ENCODE measurements at regions not wholly inside any gene's neighbourhood (a gene's known extent, or its start where the extent isn't known, plus 50 kb on each side); places are given as distances from the start of the nearest gene placed in this dataset.

DNA sequence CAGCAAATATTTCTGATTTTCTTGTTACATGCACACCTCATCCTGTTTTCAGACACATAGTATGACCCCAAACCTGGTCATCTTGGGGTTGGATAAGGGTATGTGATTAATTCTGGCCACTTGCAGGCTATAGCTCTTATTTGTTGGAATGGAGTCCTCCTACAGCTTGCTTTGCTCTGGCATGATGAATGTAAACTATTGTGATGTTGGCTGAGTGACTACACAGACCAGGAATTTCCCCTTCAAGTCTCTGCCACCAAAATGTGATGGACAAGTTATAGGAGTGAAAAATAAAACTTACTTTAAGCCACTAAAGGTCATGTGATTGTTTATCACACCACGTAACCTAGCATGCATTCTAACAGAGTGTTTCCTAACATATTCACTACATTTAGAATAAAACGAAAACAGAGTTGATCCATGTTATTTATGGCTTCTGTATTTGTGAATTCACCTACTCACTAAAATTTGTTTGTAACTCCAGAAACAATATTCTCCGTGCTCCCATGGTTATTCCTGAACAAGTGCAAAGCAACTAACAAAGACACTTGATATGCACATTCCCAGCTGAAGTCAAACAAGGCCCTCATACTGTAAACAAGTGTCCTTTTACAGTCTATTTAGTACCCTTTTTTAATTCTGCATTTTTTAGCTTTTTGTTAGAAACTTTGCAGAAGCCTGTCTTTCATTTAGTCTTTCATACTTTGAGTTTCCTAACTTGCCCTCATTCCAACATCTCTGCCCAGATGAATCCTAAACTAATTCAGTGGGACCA is 599.2 kb upstream of the PCDH15 start:
- Histone ChIP-seq H3K36me3 (ENCODE audit: control insufficient read depth in 2 of 2, insufficient read depth in 2 of 2, low read length in 1 of 2) (no peaks in the 10 kb centered on the region), H3K4me1 (ENCODE audit: control insufficient read depth in 2 of 2, insufficient read depth in 2 of 2, low read length in 1 of 2) (no peaks in the 10 kb centered on the region), H3K27me3 (ENCODE audit: control insufficient read depth in 1 of 2, insufficient read depth in 2 of 2, low read length in 2 of 2) (no peaks in the 10 kb centered on the region), H3K27ac (ENCODE audit: low read depth in 2 of 2, low read length in 1 of 2) (no peak overlapping the region), H3K9me3 (ENCODE audit: control insufficient read depth in 2 of 2, insufficient read depth in 1 of 2, low read depth in 1 of 2, low read length in 1 of 2) (no peaks in the 10 kb centered on the region), H3K4me3 (ENCODE audit: low read depth in 1 of 2, low read length in 2 of 2) (no peak overlapping the region)
- 51 to 61% methylated on average over 3 of the region's 3 CpGs for WGBS, 2 donors

DNA sequence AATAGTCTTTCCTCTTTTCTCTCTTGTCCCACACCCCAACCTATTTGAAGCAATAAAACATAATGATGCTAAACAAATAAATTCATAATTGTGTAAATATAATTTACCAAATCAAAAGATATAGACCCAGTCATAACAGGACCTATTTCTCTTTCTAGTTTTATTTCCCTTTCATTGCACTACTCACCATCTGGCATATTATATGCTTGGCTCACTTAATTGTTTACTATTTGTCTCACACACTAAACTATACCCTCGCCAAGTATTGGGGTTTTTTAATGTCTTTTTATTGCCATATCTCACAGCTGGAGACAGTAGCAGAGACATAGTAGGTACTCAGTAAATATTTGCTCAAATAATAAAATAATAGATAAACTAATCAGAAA is 597.5 kb upstream of the PCDH15 start:
- H3K4me3 ChIP-seq (ENCODE audit: low read depth in 1 of 2, low read length in 2 of 2): no peak overlapping the region
- no peaks in the 10 kb centered on the region for H3K36me3 ChIP-seq (ENCODE audit: control insufficient read depth in 2 of 2, insufficient read depth in 2 of 2, low read length in 1 of 2)
- H3K27ac ChIP-seq (ENCODE audit: low read depth in 2 of 2, low read length in 1 of 2): no peak overlapping the region
- no peaks in the 10 kb centered on the region for H3K27me3 ChIP-seq (ENCODE audit: control insufficient read depth in 1 of 2, insufficient read depth in 2 of 2, low read length in 2 of 2)
- no peaks in the 10 kb centered on the region for H3K9me3 ChIP-seq (ENCODE audit: control insufficient read depth in 2 of 2, insufficient read depth in 1 of 2, low read depth in 1 of 2, low read length in 1 of 2)
- no peaks in the 10 kb centered on the region for H3K4me1 ChIP-seq (ENCODE audit: control insufficient read depth in 2 of 2, insufficient read depth in 2 of 2, low read length in 1 of 2)
- 41 to 42% methylated on average over 1 of the region's 1 CpG for WGBS, 2 donors

DNA sequence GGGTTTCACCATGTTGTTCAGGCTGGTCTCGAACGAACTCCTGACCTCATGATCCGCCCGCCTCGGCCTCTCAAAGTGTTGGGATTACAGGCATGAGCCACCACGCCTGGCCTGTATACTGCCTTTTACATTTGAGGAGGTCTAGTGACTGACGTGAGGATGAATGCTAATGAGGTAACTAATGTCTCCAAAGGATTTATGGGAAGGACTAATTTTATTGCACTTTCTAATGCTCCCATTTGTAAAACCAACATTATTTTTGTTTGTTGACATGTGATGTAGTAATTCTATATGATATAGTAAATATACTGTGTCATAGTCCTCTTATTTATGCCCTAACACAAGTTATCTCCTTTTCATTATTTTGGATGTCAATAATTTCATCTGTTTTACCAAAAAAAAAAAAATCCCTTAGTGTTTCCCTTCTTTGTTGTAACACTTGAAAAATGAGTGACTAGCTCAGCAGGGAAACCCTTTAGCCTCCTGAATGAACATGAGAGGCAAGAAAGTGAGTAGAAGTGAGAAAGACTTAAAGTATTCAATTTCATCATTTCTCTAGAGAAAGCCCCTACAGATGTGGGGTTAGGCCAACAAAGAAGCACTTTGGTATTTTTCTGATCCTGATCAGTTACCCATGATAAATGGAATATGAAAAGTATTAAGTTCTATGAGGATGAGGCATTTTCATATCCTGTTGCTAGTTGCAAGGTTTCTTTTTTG is 596.9 kb upstream of the PCDH15 start:
- no peaks in the 10 kb centered on the region for H3K4me1 ChIP-seq (ENCODE audit: control insufficient read depth in 2 of 2, insufficient read depth in 2 of 2, low read length in 1 of 2)
- H3K27ac ChIP-seq (ENCODE audit: low read depth in 2 of 2, low read length in 1 of 2): no peak overlapping the region
- H3K27me3 ChIP-seq (ENCODE audit: control insufficient read depth in 1 of 2, insufficient read depth in 2 of 2, low read length in 2 of 2): no peaks in the 10 kb centered on the region
- no peaks in the 10 kb centered on the region for H3K36me3 ChIP-seq (ENCODE audit: control insufficient read depth in 2 of 2, insufficient read depth in 2 of 2, low read length in 1 of 2)
- H3K9me3 ChIP-seq (ENCODE audit: control insufficient read depth in 2 of 2, insufficient read depth in 1 of 2, low read depth in 1 of 2, low read length in 1 of 2): no peaks in the 10 kb centered on the region
- 87% methylated on average over 7 of the region's 7 CpGs for whole genome bisulfite sequencing, 2 donors
- no peak overlapping the region for H3K4me3 ChIP-seq (ENCODE audit: low read depth in 1 of 2, low read length in 2 of 2)

DNA sequence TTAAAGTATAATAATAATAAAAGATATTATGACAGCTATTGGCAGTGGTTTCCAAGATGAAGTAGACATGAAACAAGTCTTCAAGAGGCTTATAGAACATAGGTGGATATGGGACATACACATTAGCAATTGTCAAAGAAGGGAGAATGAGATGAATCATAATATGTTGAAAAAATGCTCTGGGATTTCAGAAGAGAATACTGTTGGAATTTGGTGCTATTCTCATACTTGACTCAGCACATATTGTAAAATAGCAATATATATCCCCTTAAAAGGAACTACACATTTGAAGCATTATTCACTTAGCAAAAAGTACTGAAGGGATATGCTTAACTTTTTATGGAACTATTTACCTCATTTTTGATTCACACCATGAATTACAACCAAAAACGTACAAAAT is 577.2 kb upstream of the PCDH15 start:
- 29 to 47% methylated on average over 1 of the region's 1 CpG for WGBS, 2 donors
- H3K9me3 ChIP-seq (ENCODE audit: control insufficient read depth in 2 of 2, insufficient read depth in 1 of 2, low read depth in 1 of 2, low read length in 1 of 2): no peaks in the 10 kb centered on the region
- no peaks in the 10 kb centered on the region for H3K36me3 ChIP-seq (ENCODE audit: control insufficient read depth in 2 of 2, insufficient read depth in 2 of 2, low read length in 1 of 2)
- H3K4me3 ChIP-seq (ENCODE audit: low read depth in 1 of 2, low read length in 2 of 2): no peak overlapping the region
- H3K27ac ChIP-seq (ENCODE audit: low read depth in 2 of 2, low read length in 1 of 2): no peak overlapping the region
- H3K27me3 ChIP-seq (ENCODE audit: control insufficient read depth in 1 of 2, insufficient read depth in 2 of 2, low read length in 2 of 2): no peaks in the 10 kb centered on the region
- no peaks in the 10 kb centered on the region for H3K4me1 ChIP-seq (ENCODE audit: control insufficient read depth in 2 of 2, insufficient read depth in 2 of 2, low read length in 1 of 2)

DNA sequence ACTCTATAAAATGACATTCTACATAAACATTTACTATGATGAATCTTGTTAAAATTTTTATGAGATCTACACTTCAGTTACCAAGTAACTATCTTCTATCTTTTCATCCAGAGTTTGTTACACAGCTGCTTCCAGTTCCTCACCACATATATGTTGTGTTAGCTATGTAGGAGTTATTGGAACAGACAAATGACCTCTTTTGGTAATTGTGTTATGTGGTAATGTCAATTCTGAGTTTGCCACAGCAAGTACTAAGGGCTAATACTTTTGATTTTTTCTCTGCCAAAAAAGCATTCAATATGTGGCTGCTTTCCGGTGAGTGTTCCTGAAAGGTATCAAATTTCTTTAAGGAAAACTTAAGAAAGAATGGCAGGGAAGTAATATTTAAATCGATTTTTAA is 573.9 kb upstream of the PCDH15 start:
- H3K27me3 ChIP-seq (ENCODE audit: control insufficient read depth in 1 of 2, insufficient read depth in 2 of 2, low read length in 2 of 2): no peaks in the 10 kb centered on the region
- no peak overlapping the region for H3K27ac ChIP-seq (ENCODE audit: low read depth in 2 of 2, low read length in 1 of 2)
- H3K4me1 ChIP-seq (ENCODE audit: control insufficient read depth in 2 of 2, insufficient read depth in 2 of 2, low read length in 1 of 2): no peaks in the 10 kb centered on the region
- H3K9me3 ChIP-seq (ENCODE audit: control insufficient read depth in 2 of 2, insufficient read depth in 1 of 2, low read depth in 1 of 2, low read length in 1 of 2): no peaks in the 10 kb centered on the region
- WGBS, 2 donors: 33 to 34% methylated on average over 2 of the region's 2 CpGs
- no peaks in the 10 kb centered on the region for H3K36me3 ChIP-seq (ENCODE audit: control insufficient read depth in 2 of 2, insufficient read depth in 2 of 2, low read length in 1 of 2)
- H3K4me3 ChIP-seq (ENCODE audit: low read depth in 1 of 2, low read length in 2 of 2): no peak overlapping the region

DNA sequence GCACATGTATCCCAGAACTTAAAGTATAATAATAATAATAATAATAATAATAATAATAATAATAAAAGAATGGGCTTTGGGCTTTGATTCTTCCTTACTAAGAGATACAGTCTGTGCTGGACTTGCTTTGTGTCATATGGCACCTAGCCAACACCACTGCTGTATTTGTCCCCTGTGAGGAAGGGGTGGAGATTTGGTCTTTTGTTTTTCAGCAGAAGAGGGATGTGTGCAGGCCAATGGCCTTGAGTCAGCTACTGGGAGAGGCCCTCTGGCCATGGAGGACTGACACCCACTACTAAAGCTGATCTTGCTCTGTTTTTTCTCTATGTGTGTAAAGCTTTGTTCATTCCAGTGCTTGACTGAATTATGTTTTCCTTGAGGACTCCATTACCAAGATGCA is 573.0 kb upstream of the PCDH15 start:
- H3K4me1 ChIP-seq (ENCODE audit: control insufficient read depth in 2 of 2, insufficient read depth in 2 of 2, low read length in 1 of 2): no peaks in the 10 kb centered on the region
- no peaks in the 10 kb centered on the region for H3K27me3 ChIP-seq (ENCODE audit: control insufficient read depth in 1 of 2, insufficient read depth in 2 of 2, low read length in 2 of 2)
- no peak overlapping the region for H3K4me3 ChIP-seq (ENCODE audit: low read depth in 1 of 2, low read length in 2 of 2)
- no peak overlapping the region for H3K27ac ChIP-seq (ENCODE audit: low read depth in 2 of 2, low read length in 1 of 2)
- H3K9me3 ChIP-seq (ENCODE audit: control insufficient read depth in 2 of 2, insufficient read depth in 1 of 2, low read depth in 1 of 2, low read length in 1 of 2): no peaks in the 10 kb centered on the region
- H3K36me3 ChIP-seq (ENCODE audit: control insufficient read depth in 2 of 2, insufficient read depth in 2 of 2, low read length in 1 of 2): no peaks in the 10 kb centered on the region

DNA sequence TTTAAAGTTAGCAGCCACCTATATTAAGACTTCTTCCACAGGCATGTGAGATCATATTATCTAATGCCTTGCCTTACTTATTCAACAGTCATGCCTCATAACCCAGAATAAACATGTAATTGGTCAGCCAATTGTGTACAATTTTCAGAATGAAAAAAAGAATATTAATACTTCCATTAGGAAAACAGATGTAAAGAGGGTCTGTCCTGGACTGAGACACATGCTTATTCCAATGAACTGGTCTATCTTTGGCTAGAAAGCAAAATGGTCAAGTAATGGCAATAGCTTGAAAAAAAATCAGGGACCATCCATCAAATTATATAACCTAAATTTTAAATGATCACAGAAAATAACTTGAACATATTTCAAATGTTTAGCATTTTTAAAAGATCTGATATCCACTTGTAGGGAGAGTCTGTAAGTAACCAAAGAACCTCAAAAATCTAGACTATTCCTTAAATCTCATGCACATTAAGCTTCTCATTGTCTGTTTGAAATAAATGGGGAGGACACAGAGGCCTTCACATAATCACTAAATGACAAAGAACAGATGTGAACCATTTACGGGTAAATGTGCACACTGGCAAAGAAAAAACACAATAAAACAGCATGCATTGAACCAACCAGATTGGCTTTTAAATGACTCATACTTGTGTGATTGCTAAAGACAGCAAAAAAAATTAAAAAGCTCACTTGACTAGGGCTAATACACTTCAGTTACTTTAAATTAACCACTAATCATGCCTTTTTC is 568.8 kb upstream of the PCDH15 start:
- 26 to 57% methylated on average over 1 of the region's 1 CpG for WGBS, 2 donors

DNA sequence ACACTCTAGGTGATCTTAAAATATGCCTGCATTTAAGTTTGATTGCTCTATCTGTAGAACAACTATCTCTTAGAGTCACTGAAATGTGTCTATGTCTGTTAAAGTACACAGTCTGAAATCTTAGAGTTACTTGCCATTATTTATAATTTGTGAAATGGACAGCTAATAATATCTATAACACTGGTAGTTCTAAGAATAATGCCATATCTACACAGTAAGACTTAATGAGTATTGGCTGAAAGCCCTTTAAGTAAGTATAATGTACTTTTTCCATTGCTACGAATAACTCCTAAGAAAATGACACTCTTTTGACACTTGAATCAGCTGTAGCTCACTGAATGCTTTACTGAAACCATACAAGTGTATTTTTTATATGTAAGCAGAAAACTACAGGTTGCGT is 567.4 kb upstream of the PCDH15 start:
- Histone ChIP-seq H3K36me3 (ENCODE audit: control insufficient read depth in 2 of 2, insufficient read depth in 2 of 2, low read length in 1 of 2) (no peaks in the 10 kb centered on the region), H3K4me3 (ENCODE audit: low read depth in 1 of 2, low read length in 2 of 2) (no peak overlapping the region)
- 67 to 69% methylated on average over 2 of the region's 2 CpGs for WGBS, 2 donors

More for the DNA sequence above, 568.8 kb upstream of the PCDH15 start:
- Histone ChIP-seq H3K27ac (ENCODE audit: low read depth in 2 of 2, low read length in 1 of 2) (no peak overlapping the region), H3K4me3 (ENCODE audit: low read depth in 1 of 2, low read length in 2 of 2) (no peak overlapping the region), H3K4me1 (ENCODE audit: control insufficient read depth in 2 of 2, insufficient read depth in 2 of 2, low read length in 1 of 2) (no peaks in the 10 kb centered on the region), H3K27me3 (ENCODE audit: control insufficient read depth in 1 of 2, insufficient read depth in 2 of 2, low read length in 2 of 2) (no peaks in the 10 kb centered on the region), H3K9me3 (ENCODE audit: control insufficient read depth in 2 of 2, insufficient read depth in 1 of 2, low read depth in 1 of 2, low read length in 1 of 2) (no peaks in the 10 kb centered on the region), H3K36me3 (ENCODE audit: control insufficient read depth in 2 of 2, insufficient read depth in 2 of 2, low read length in 1 of 2) (no peaks in the 10 kb centered on the region)

DNA sequence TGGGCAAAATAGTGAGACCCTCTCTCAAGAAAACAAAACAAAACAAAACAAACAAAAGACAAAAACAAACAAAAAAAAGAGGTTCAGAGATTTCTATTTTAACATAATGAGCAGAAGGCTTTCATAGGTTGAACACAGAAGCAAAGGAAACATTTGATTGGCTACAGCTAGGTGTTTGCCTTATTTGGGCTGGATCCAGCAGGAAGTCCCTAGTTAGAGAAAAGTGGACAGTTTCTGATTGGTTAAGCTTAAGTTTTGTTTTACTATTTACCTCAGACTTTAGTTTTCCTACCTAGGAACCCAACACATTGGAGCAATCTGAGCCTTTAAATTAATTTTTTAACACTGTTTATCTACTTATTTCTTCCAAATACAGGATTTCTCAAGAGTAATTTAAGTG is 566.5 kb upstream of the PCDH15 start:
- no peaks in the 10 kb centered on the region for H3K4me1 ChIP-seq (ENCODE audit: control insufficient read depth in 2 of 2, insufficient read depth in 2 of 2, low read length in 1 of 2)
- H3K27ac ChIP-seq (ENCODE audit: low read depth in 2 of 2, low read length in 1 of 2): no peak overlapping the region
- no peaks in the 10 kb centered on the region for H3K27me3 ChIP-seq (ENCODE audit: control insufficient read depth in 1 of 2, insufficient read depth in 2 of 2, low read length in 2 of 2)
- no peak overlapping the region for H3K4me3 ChIP-seq (ENCODE audit: low read depth in 1 of 2, low read length in 2 of 2)
- no peaks in the 10 kb centered on the region for H3K9me3 ChIP-seq (ENCODE audit: control insufficient read depth in 2 of 2, insufficient read depth in 1 of 2, low read depth in 1 of 2, low read length in 1 of 2)
- H3K36me3 ChIP-seq (ENCODE audit: control insufficient read depth in 2 of 2, insufficient read depth in 2 of 2, low read length in 1 of 2): no peaks in the 10 kb centered on the region

More for the DNA sequence above, 567.4 kb upstream of the PCDH15 start:
- Histone ChIP-seq H3K4me1 (ENCODE audit: control insufficient read depth in 2 of 2, insufficient read depth in 2 of 2, low read length in 1 of 2) (no peaks in the 10 kb centered on the region), H3K9me3 (ENCODE audit: control insufficient read depth in 2 of 2, insufficient read depth in 1 of 2, low read depth in 1 of 2, low read length in 1 of 2) (no peaks in the 10 kb centered on the region), H3K27ac (ENCODE audit: low read depth in 2 of 2, low read length in 1 of 2) (no peak overlapping the region), H3K27me3 (ENCODE audit: control insufficient read depth in 1 of 2, insufficient read depth in 2 of 2, low read length in 2 of 2) (no peaks in the 10 kb centered on the region)

All from esophagus (tissue), 2 donors.